HEK293T (cell line): ENCODE measurements at regions not wholly inside any gene's neighbourhood (a gene's known extent, or its start where the extent isn't known, plus 50 kb on each side); places are given as distances from the start of the nearest gene placed in this dataset.
"Not testable (repeated sequence)": the region's sequence is repeated elsewhere in the genome, so short reads cannot be mapped to it uniquely, and the experiment has no call there.

Experiments used
- CTCF ChIA-PET: fragments of 350-600 bp; formaldehyde crosslinking; extraction: SDS; loops from one replicate; lab custom pipeline; 2021; ENCODE audit warnings: antibody characterized with exemption, inconsistent platforms; lab: Yijun Ruan, JAX
- POLR2A ChIA-PET: fragments of 350-600 bp; formaldehyde crosslinking; extraction: SDS; loops from one replicate; lab custom pipeline; 2020; ENCODE audit warnings: antibody characterized with exemption, inconsistent platforms; lab: Yijun Ruan, JAX
- DNase-seq: peaks from one replicate; pipeline ENCODE4 v3.0.0; 2012; ENCODE audit warnings: mixed read lengths; ENCODE audit errors: extremely low spot score
- ARNT ChIP-seq: fragments of 450-650 bp; IDR thresholded peaks from 2 replicates; pipeline ENCODE4 v1.6.1; 2017; ENCODE audit warnings: mild to moderate bottlenecking
- BHLHE40 ChIP-seq: fragments of 450-650 bp; IDR thresholded peaks from 2 replicates; pipeline ENCODE4 v1.6.1; 2016; ENCODE audit warnings: mild to moderate bottlenecking, moderate library complexity, borderline replicate concordance
- CTBP1 ChIP-seq: fragments of 450-650 bp; IDR thresholded peaks from 2 replicates; pipeline ENCODE4 v1.6.1; 2016; ENCODE audit warnings: borderline replicate concordance
- ELF4 ChIP-seq: fragments of 450-650 bp; IDR thresholded peaks from 2 replicates; pipeline ENCODE4 v1.6.1; 2017; ENCODE audit warnings: antibody characterized with exemption
- FOXA1 ChIP-seq: fragments of 450-650 bp; IDR thresholded peaks from 2 replicates; pipeline ENCODE4 v1.6.1; 2016; ENCODE audit warnings: mild to moderate bottlenecking
- FOXK2 ChIP-seq: fragments of 450-650 bp; IDR thresholded peaks from 2 replicates; pipeline ENCODE4 v1.6.1; 2016; ENCODE audit warnings: mild to moderate bottlenecking
- FOXM1 ChIP-seq: fragments of 450-650 bp; IDR thresholded peaks from 2 replicates; pipeline ENCODE4 v1.6.1; 2017; ENCODE audit warnings: mild to moderate bottlenecking, borderline replicate concordance
- HDGF ChIP-seq: fragments of 450-650 bp; IDR thresholded peaks from 2 replicates; pipeline ENCODE4 v1.6.1; 2017; ENCODE audit warnings: antibody characterized with exemption, borderline replicate concordance
- L3MBTL2 ChIP-seq: fragments of 450-650 bp; conservative IDR thresholded peaks from 2 replicates; pipeline ENCODE4 v1.6.1; 2016; ENCODE audit warnings: mild to moderate bottlenecking
- LEF1 ChIP-seq: fragments of 450-650 bp; IDR thresholded peaks from 2 replicates; pipeline ENCODE4 v1.6.1; 2017; ENCODE audit warnings: mild to moderate bottlenecking, borderline replicate concordance
- NFRKB ChIP-seq: fragments of 450-650 bp; IDR thresholded peaks from 2 replicates; pipeline ENCODE4 v1.6.1; 2016; ENCODE audit warnings: mild to moderate bottlenecking, moderate library complexity
- SP1 ChIP-seq: fragments of 450-650 bp; IDR thresholded peaks from 2 replicates; pipeline ENCODE4 v1.6.1; 2017
- SUZ12 ChIP-seq: fragments of 450-650 bp; IDR thresholded peaks from 2 replicates; pipeline ENCODE4 v1.6.1; 2016; ENCODE audit warnings: mild to moderate bottlenecking
- TARDBP ChIP-seq: fragments of 450-650 bp; IDR thresholded peaks from 2 replicates; pipeline ENCODE4 v1.6.1; 2016
- ZNF384 ChIP-seq: fragments of 450-650 bp; IDR thresholded peaks from 2 replicates; pipeline ENCODE4 v1.6.1; 2016
- TF ChIP-seq, protein P1 (sequence below): fragments of 450-650 bp; IDR thresholded peaks from 2 replicates; pipeline ENCODE4 v1.6.1; 2016

GRCh38 chr6:105678516-105678915 lies 275.6 kb upstream of the PREP start:
- no peak for TF ChIP-seq TARDBP
- TF ChIP-seq HDGF, result no peak
- TF ChIP-seq FOXM1, result no peak
- TF ChIP-seq ARNT, result no peak
- TF ChIP-seq FOXA1, result no peak
- no peak for TF ChIP-seq CTBP1
- TF ChIP-seq, protein P1, sequence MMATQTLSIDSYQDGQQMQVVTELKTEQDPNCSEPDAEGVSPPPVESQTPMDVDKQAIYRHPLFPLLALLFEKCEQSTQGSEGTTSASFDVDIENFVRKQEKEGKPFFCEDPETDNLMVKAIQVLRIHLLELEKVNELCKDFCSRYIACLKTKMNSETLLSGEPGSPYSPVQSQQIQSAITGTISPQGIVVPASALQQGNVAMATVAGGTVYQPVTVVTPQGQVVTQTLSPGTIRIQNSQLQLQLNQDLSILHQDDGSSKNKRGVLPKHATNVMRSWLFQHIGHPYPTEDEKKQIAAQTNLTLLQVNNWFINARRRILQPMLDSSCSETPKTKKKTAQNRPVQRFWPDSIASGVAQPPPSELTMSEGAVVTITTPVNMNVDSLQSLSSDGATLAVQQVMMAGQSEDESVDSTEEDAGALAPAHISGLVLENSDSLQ, result no peak
- TF ChIP-seq SP1, result no peak
- TF ChIP-seq SUZ12, result no peak
- TF ChIP-seq ZNF384, result no peak
- TF ChIP-seq L3MBTL2, result no peak
- TF ChIP-seq FOXK2, result no peak
- no peak for TF ChIP-seq ELF4
- no peak for TF ChIP-seq LEF1
- TF ChIP-seq NFRKB, result no peak
- no peak for TF ChIP-seq BHLHE40
- DNase-seq, result no peak
- ChIA-PET POLR2A (no interaction called here), CTCF (no interaction called here)

DNA sequence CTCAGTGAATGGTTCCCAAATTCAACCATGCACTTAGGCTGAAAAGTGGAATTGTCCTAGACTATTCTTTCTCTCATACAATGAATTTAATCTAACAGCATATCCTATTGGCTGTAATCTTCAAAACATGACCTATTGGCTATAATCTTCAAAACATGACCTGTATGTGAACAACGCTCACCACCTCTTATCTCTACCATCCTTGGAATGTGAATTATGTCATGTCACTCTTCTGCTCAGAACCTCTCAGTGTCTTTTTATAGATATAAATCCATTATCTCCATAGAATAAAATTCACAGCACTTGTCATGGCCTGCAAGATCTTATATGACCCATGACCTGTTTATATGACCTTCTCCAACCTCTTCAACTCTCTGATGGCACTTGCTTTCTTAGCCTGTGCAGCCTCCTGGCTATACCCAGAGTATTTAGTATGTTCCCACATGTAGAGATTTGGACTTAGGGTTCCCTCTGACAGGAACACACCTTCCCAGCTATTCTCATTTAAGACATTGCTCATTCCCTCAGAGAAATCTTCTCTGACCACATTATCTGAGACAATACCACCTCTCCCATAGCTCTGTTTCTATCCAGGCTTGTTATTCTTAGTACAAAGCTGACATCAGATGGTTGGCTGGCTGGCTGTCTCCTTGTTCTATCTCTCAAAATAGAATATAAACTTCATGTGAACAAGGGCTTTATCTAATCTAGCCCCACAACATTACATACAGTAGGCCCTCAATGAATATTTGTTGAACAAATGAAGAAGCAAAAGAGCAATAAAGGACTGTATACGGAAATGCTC lies 275.0 kb upstream of the PREP start:
- CTCF ChIA-PET, result no interaction called here
- TF ChIP-seq CTBP1 (no peak), TARDBP (no peak), SP1 (no peak)
- POLR2A ChIA-PET, result no interaction called here
- DNase-seq, result no peak

- DNase-seq, result no peak
- POLR2A ChIA-PET, result no interaction called here
- TF ChIP-seq LEF1 (no peak), CTBP1 (no peak), FOXK2 (no peak), FOXA1 (no peak), BHLHE40 (no peak), ELF4 (no peak), ARNT (no peak), FOXM1 (no peak), ZNF384 (no peak), TARDBP (no peak), NFRKB (no peak)
- TF ChIP-seq, protein P1, result no peak
- CTCF ChIA-PET, result interaction anchor here (0.8 kb wide), 1 partner anchor 547 kb away, joined by 3 read pairs; no protein-coding TSS in a partner anchor
Observed at GRCh38 chr6:105676857-105677256, 274.0 kb upstream of the PREP start.

DNA sequence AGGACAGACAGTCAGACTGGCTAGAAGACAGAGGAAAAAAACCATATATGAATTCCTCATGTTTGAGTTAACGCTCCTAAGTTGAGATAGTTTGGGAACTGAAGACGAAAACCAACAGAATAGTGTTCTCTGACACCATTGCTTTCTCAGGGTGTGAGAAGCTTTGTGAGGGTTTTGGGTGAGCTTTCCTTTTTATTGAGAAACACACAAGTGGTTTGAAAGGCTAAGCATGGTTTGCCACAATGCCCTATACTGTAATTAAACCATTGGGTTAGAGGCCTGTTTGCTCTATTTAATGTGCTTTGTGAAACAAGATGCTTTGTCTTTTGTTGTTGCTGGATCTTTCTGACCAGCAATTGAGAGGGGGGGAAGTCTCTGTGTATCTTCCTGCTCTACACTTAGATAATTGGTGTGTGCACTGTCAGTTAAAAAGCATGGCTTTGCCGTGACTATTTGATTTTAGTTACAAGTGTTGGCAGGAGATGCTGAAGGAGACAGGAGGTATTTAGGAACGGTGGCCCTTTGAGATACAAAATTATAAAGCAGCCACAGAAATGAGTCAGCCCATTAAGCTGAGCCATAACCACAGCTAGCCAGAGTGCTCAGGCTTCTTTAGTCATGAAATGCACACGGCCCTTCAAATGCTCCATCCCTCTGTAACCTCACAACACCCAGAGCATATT lies 273.0 kb upstream of the PREP start:
- no peak for DNase-seq
- TF ChIP-seq FOXM1, result no peak
- POLR2A ChIA-PET, result no interaction called here
- CTCF ChIA-PET, result interaction anchor here (0.6 kb wide), 1 partner anchor 147 kb away, joined by 3 read pairs; no protein-coding TSS in a partner anchor

GRCh38 chr6:105672856-105673538 lies 270.1 kb upstream of the PREP start:
- DNase-seq, POLR2A ChIA-PET: not testable (repeated sequence)
- CTCF ChIA-PET, result interaction anchor here (0.6 kb wide), 1 partner anchor 458 kb away, joined by 7 read pairs; no protein-coding TSS in a partner anchor

- TF ChIP-seq L3MBTL2 (no peak), FOXM1 (no peak), ARNT (no peak)
- ChIA-PET POLR2A (no interaction called here), CTCF (no interaction called here)
- DNase-seq, result peak; percentile 28
Observed at GRCh38 chr6:105669232-105669631, 266.4 kb upstream of the PREP start.

- ChIA-PET CTCF (no interaction called here), POLR2A (no interaction called here)
- TF ChIP-seq FOXM1 (no peak), FOXK2 (no peak), NFRKB (no peak), SP1 (no peak), LEF1 (no peak), ZNF384 (no peak), BHLHE40 (no peak), SUZ12 (no peak)
- TF ChIP-seq, protein P1, result no peak
- DNase-seq, result no peak
Observed at GRCh38 chr6:105667056-105667455, 264.2 kb upstream of the PREP start.
